ENCODE measurements at regions not wholly inside any gene's neighbourhood (a gene's known extent, or its start where the extent isn't known, plus 50 kb on each side); places are given as distances from the start of the nearest gene placed in this dataset.

- no peak for DNase-seq
- H3K36me3 ChIP-seq (replicated peaks in 1 of 2; ENCODE audit: control insufficient read depth in 1 of 2, insufficient read depth in 2 of 2, low read length in 1 of 2): no peaks in the 10 kb centered on the region
- no peak for TF ChIP-seq ELF1 (IDR thresholded peaks at IDR 0.05)
- no peak for TF ChIP-seq TEAD4 (IDR thresholded peaks at IDR 0.05; ENCODE audit: borderline replicate concordance, insufficient read depth)
- no peak for TF ChIP-seq NFIC (IDR thresholded peaks at IDR 0.05; ENCODE audit: borderline replicate concordance)
- no peak for TF ChIP-seq FOSL2 (IDR thresholded peaks at IDR 0.05; ENCODE audit: borderline replicate concordance, low read depth)
- no peak for TF ChIP-seq JUND (IDR thresholded peaks at IDR 0.05)
- TF ChIP-seq USF2 (IDR thresholded peaks at IDR 0.05; ENCODE audit: borderline replicate concordance, low read depth, low read length): no peak
- TF ChIP-seq CHD2 (IDR thresholded peaks at IDR 0.05; ENCODE audit: low read length, partially characterized antibody): no peak
- no peak for TF ChIP-seq MXI1 (IDR thresholded peaks at IDR 0.05; ENCODE audit: low read depth, low read length)
- TF ChIP-seq RXRA (IDR thresholded peaks at IDR 0.05; ENCODE audit: borderline replicate concordance, low read depth): no peak
- TF ChIP-seq SIN3A (IDR thresholded peaks at IDR 0.05; ENCODE audit: borderline replicate concordance, low read depth, low read length): no peak
- TF ChIP-seq RFX5 (IDR thresholded peaks at IDR 0.05; ENCODE audit: low read length): no peak
- TF ChIP-seq SMC3 (IDR thresholded peaks at IDR 0.05; ENCODE audit: low read depth, low read length): no peak
- TF ChIP-seq NRF1 (IDR thresholded peaks at IDR 0.05; ENCODE audit: low read depth, low read length): no peak
- no peaks in the 10 kb centered on the region for H3K9me2 ChIP-seq
- no peak overlapping the region for H3K4me2 ChIP-seq
- H4K20me1 ChIP-seq (ENCODE audit: insufficient read depth): no peaks in the 10 kb centered on the region
- H3F3A ChIP-seq (replicated peaks; ENCODE audit: insufficient read depth): no peaks in the 10 kb centered on the region
- H3K79me2 ChIP-seq (ENCODE audit: insufficient read depth): no peaks in the 10 kb centered on the region
- H3K9ac ChIP-seq: no peak overlapping the region
- no peak overlapping the region for H2AFZ ChIP-seq (ENCODE audit: low read depth)
- ChIA-PET POLR2A (no interaction called here), CTCF (no interaction called here)
- WGBS (ENCODE audit: low lambda C conversion rate): 24% methylated on average over 2 of the region's 2 CpGs
- H3K4me3 ChIP-seq (ENCODE audit: low read depth in 2 of 2, low read length in 1 of 2): no peak overlapping the region
- no peaks in the 10 kb centered on the region for H3K4me1 ChIP-seq (ENCODE audit: control insufficient read depth in 1 of 2, insufficient read depth in 2 of 2, low read depth in 1 of 2, low read length in 1 of 2)
- no peak overlapping the region for H3K27ac ChIP-seq (ENCODE audit: low read depth in 2 of 2, low read length in 1 of 2)
- no peaks in the 10 kb centered on the region for H3K9me3 ChIP-seq
- no peaks in the 10 kb centered on the region for H3K27me3 ChIP-seq (ENCODE audit: insufficient read depth)
Measured at GRCh38 chr15:95742836-95743235, 587.7 kb upstream of the NR2F2 start.

- Histone ChIP-seq H3K4me1 (ENCODE audit: control insufficient read depth in 1 of 2, insufficient read depth in 2 of 2, low read depth in 1 of 2, low read length in 1 of 2) (no peaks in the 10 kb centered on the region), H3K9me3 (0 out of 2 replicates have a peak, but pooled peaks cover 9% of the 10 kb centered on the region), H3K9me2 (no peaks in the 10 kb centered on the region), H2AFZ (ENCODE audit: low read depth) (no peak overlapping the region), H3K9ac (no peak overlapping the region), H3K27me3 (ENCODE audit: insufficient read depth) (no peaks in the 10 kb centered on the region), H3F3A (replicated peaks; ENCODE audit: insufficient read depth) (no peaks in the 10 kb centered on the region), H4K20me1 (ENCODE audit: insufficient read depth) (no peaks in the 10 kb centered on the region), H3K36me3 (replicated peaks in 1 of 2; ENCODE audit: control insufficient read depth in 1 of 2, insufficient read depth in 2 of 2, low read length in 1 of 2) (no peaks in the 10 kb centered on the region), H3K79me2 (ENCODE audit: insufficient read depth) (no peaks in the 10 kb centered on the region), H3K4me2 (no peak overlapping the region), H3K4me3 (ENCODE audit: low read depth in 2 of 2, low read length in 1 of 2) (no peak overlapping the region), H3K27ac (ENCODE audit: low read depth in 2 of 2, low read length in 1 of 2) (no peak overlapping the region)
- DNase-seq: no peak
- TF ChIP-seq FOXM1 (IDR thresholded peaks at IDR 0.05; ENCODE audit: low read depth) (no peak), PBX3 (IDR thresholded peaks at IDR 0.05) (no peak), NRF1 (IDR thresholded peaks at IDR 0.05; ENCODE audit: low read depth, low read length) (no peak), RFX5 (IDR thresholded peaks at IDR 0.05; ENCODE audit: low read length) (no peak), CHD2 (IDR thresholded peaks at IDR 0.05; ENCODE audit: low read length, partially characterized antibody) (no peak), NFIC (IDR thresholded peaks at IDR 0.05; ENCODE audit: borderline replicate concordance) (no peak), SIN3A (IDR thresholded peaks at IDR 0.05; ENCODE audit: borderline replicate concordance, low read depth, low read length) (no peak), TEAD4 (IDR thresholded peaks at IDR 0.05; ENCODE audit: borderline replicate concordance, insufficient read depth) (no peak), FOXJ3 (CRISPR knock-in tag; IDR thresholded peaks at IDR 0.05) (no peak)
- CTCF ChIA-PET: no interaction called here
- POLR2A ChIA-PET: no interaction called here
- 15% methylated on average over 2 of the region's 2 CpGs for WGBS (ENCODE audit: low lambda C conversion rate)
Measured at GRCh38 chr15:95757171-95757570, 573.3 kb upstream of the NR2F2 start.
